ENCODE measurements at regions not wholly inside any gene's neighbourhood (a gene's known extent, or its start where the extent isn't known, plus 50 kb on each side); places are given as distances from the start of the nearest gene placed in this dataset.

DNA sequence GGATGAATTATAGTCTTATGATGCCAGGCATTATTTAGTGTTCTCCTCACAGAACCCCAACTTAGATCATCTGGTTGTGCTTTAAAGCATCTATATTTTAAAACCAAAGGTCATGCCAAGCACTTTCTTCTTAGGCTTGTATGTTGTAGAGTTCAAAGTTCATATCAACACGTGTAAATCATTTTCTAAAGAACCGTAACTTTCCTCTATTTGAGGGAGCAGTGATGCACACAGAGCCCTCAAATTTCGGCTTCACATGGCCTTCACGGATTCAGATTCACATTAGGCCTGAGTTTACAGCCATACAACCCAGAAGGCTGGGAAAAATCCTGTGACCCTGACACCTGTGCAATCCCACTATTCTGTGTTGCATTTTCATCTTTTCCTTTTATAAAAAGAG, 52.1 kb upstream of the SEC16B start:
- no peaks in the 10 kb centered on the region for H3K79me2 ChIP-seq (ENCODE audit: control insufficient read depth, insufficient read depth, low read length)
- no peak overlapping the region for H3K4me2 ChIP-seq (ENCODE audit: insufficient read depth, low read length)
- TF ChIP-seq ZNF253 (CRISPR knock-in tag; conservative IDR thresholded peaks at IDR 0.05), result no peak
- TF ChIP-seq ARNT (IDR thresholded peaks at IDR 0.05), result no peak
- TF ChIP-seq XRCC4 (IDR thresholded peaks at IDR 0.05; ENCODE audit: extremely low read depth, insufficient read depth, insufficient read length), result no peak
- TF ChIP-seq, protein P1, sequence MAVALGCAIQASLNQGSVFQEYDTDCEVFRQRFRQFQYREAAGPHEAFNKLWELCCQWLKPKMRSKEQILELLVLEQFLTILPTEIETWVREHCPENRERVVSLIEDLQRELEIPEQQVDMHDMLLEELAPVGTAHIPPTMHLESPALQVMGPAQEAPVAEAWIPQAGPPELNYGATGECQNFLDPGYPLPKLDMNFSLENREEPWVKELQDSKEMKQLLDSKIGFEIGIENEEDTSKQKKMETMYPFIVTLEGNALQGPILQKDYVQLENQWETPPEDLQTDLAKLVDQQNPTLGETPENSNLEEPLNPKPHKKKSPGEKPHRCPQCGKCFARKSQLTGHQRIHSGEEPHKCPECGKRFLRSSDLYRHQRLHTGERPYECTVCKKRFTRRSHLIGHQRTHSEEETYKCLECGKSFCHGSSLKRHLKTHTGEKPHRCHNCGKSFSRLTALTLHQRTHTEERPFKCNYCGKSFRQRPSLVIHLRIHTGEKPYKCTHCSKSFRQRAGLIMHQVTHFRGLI (CRISPR knock-in tag; IDR thresholded peaks at IDR 0.05), result no peak
- no peak for TF ChIP-seq ZFPM2 (CRISPR knock-in tag; IDR thresholded peaks at IDR 0.05)
- TF ChIP-seq KLF10 (CRISPR knock-in tag; IDR thresholded peaks at IDR 0.05), result no peak
- TF ChIP-seq, protein P2, sequence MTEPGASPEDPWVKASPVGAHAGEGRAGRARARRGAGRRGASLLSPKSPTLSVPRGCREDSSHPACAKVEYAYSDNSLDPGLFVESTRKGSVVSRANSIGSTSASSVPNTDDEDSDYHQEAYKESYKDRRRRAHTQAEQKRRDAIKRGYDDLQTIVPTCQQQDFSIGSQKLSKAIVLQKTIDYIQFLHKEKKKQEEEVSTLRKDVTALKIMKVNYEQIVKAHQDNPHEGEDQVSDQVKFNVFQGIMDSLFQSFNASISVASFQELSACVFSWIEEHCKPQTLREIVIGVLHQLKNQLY (CRISPR knock-in tag; conservative IDR thresholded peaks at IDR 0.05), result no peak
- no peak for TF ChIP-seq ZNF146 (CRISPR knock-in tag; IDR thresholded peaks at IDR 0.05; ENCODE audit: unreplicated experiment)
- no peak for FAIRE-seq
- H3K4me1 ChIP-seq (replicated peaks in 1 of 2; ENCODE audit: control insufficient read depth in 2 of 2, insufficient read depth in 2 of 2, low read length in 2 of 2), result no peaks in the 10 kb centered on the region
- intact Hi-C loops (cut with micrococcal nuclease) (no loop called here), in situ Hi-C loops (cut with MboI) (no loop called here)
- H3K9ac ChIP-seq (ENCODE audit: insufficient read depth in 1 of 2, low read depth in 2 of 2, low read length in 2 of 2), result no peak overlapping the region
- H3K9me3 ChIP-seq (replicated peaks; ENCODE audit: control insufficient read depth, insufficient read depth, low read depth, low read length), result no peaks in the 10 kb centered on the region
- H3K9me1 ChIP-seq (ENCODE audit: control insufficient read depth, insufficient read depth, low read length), result no peaks in the 10 kb centered on the region
- H4K20me1 ChIP-seq (replicated peaks; ENCODE audit: control insufficient read depth, insufficient read depth, low read length), result no peaks in the 10 kb centered on the region
- H2AFZ ChIP-seq (ENCODE audit: low read depth, low read length), result no peak overlapping the region
- no peaks in the 10 kb centered on the region for H3K36me3 ChIP-seq (ENCODE audit: control insufficient read depth, insufficient read depth, low read length)
- ChIA-PET POLR2A (no interaction called here), CTCF (ENCODE audit: low intra/inter-chr PET ratio) (interaction anchor here (0.7 kb wide), 1 partner anchor 813 kb away, joined by 3 read pairs; no protein-coding TSS in a partner anchor)
- BruUV-seq (replicated peaks), result no TSS peak
- no peaks in the 10 kb centered on the region for H3K27me3 ChIP-seq (ENCODE audit: control insufficient read depth in 2 of 2, insufficient read depth in 2 of 2, low read length in 2 of 2)
- H3K27ac ChIP-seq (ENCODE audit: extremely low read depth, low read depth, low read length), result no peak overlapping the region
- WGBS (ENCODE audit: insufficient coverage, low coverage, missing lambda C conversion rate), result 0% methylated on average over 4 of the region's 4 CpGs
- ATAC-seq, result no peak
- H3K4me3 ChIP-seq, result no peak overlapping the region
- DNase-seq (ENCODE audit: extremely low read depth in 1 of 4, low spot score in 3 of 4), result no peak
